ENCODE measurements at regions not wholly inside any gene's neighbourhood (a gene's known extent, or its start where the extent isn't known, plus 50 kb on each side); places are given as distances from the start of the nearest gene placed in this dataset.

GRCh38 chr1:70909262-70909822, 138.3 kb downstream of the PTGER3 start (continued):
- no peak for TF ChIP-seq PRDM15 (CRISPR knock-in tag; IDR thresholded peaks at IDR 0.05)

- POLR2A ChIA-PET: no interaction called here
- CTCF ChIA-PET: interaction anchor here (0.9 kb wide), 1 partner anchor 56 kb away, joined by 3 read pairs; no protein-coding TSS in a partner anchor
- DNase-seq (ENCODE audit: low spot score) (no peak), ATAC-seq (no peak)
- Mint-ChIP-seq H3K4me3 (no peak overlapping the region), H3K27me3 (ENCODE audit: low read depth) (no peaks in the 10 kb centered on the region), H3K4me1 (no peaks in the 10 kb centered on the region), H3K36me3 (no peaks in the 10 kb centered on the region), H3K27ac (no peak overlapping the region), H3K9me3 (peaks cover 7% of the 10 kb centered on the region)
- TF ChIP-seq ZNF671 (CRISPR knock-in tag; IDR thresholded peaks at IDR 0.05) (no peak), ZNF232 (CRISPR knock-in tag; IDR thresholded peaks at IDR 0.05) (no peak)
Observed at GRCh38 chr1:70910013-70910412, 137.6 kb downstream of the PTGER3 start.

GRCh38 chr1:70911861-70912260, 135.8 kb downstream of the PTGER3 start:
- no peaks in the 10 kb centered on the region for H3K4me1 Mint-ChIP-seq
- ChIA-PET POLR2A (no interaction called here), CTCF (no interaction called here)
- H3K27me3 Mint-ChIP-seq (ENCODE audit: low read depth): no peaks in the 10 kb centered on the region
- H3K4me3 Mint-ChIP-seq: no peak overlapping the region
- no peaks in the 10 kb centered on the region for H3K9me3 Mint-ChIP-seq
- DNase-seq (ENCODE audit: low spot score) (no peak), ATAC-seq (no peak)
- no peaks in the 10 kb centered on the region for H3K36me3 Mint-ChIP-seq
- H3K27ac Mint-ChIP-seq: no peak overlapping the region
- TF ChIP-seq NR1H2 (CRISPR knock-in tag; IDR thresholded peaks at IDR 0.05) (no peak), E2F4 (CRISPR knock-in tag; IDR thresholded peaks at IDR 0.05; ENCODE audit: borderline replicate concordance, low read depth) (no peak), AR (CRISPR knock-in tag; IDR thresholded peaks at IDR 0.05) (no peak), JUN (CRISPR knock-in tag; IDR thresholded peaks at IDR 0.05) (no peak), FOXP1 (CRISPR knock-in tag; IDR thresholded peaks at IDR 0.05; ENCODE audit: borderline replicate concordance) (no peak), ELF4 (CRISPR knock-in tag; IDR thresholded peaks at IDR 0.05; ENCODE audit: low read depth) (no peak), HMGXB4 (CRISPR knock-in tag; IDR thresholded peaks at IDR 0.05) (no peak), TEAD4 (CRISPR knock-in tag; IDR thresholded peaks at IDR 0.05) (no peak), ZNF532 (CRISPR knock-in tag; IDR thresholded peaks at IDR 0.05; ENCODE audit: borderline replicate concordance) (no peak), ATF1 (CRISPR knock-in tag; IDR thresholded peaks at IDR 0.05) (no peak), FOXJ3 (CRISPR knock-in tag; IDR thresholded peaks at IDR 0.05; ENCODE audit: borderline replicate concordance) (no peak), ZNF396 (CRISPR knock-in tag; IDR thresholded peaks at IDR 0.05; ENCODE audit: borderline replicate concordance) (no peak), GRHL2 (CRISPR knock-in tag; IDR thresholded peaks at IDR 0.05; ENCODE audit: insufficient replicate concordance, severe bottlenecking) (no peak), ZNF138 (CRISPR knock-in tag; conservative IDR thresholded peaks at IDR 0.05) (no peak), USF2 (CRISPR knock-in tag; IDR thresholded peaks at IDR 0.05) (no peak), SMAD3 (CRISPR knock-in tag; IDR thresholded peaks at IDR 0.05; ENCODE audit: borderline replicate concordance) (no peak)

All from WTC11 (cell line).